Inferior parietal cortex (tissue), 1 donor: ENCODE measurements at regions not wholly inside any gene's neighbourhood (a gene's known extent, or its start where the extent isn't known, plus 50 kb on each side); places are given as distances from the start of the nearest gene placed in this dataset.
"Not testable (repeated sequence)": the region's sequence is repeated elsewhere in the genome, so short reads cannot be mapped to it uniquely, and the experiment has no call there.

Source experiments
- DNase-seq: peaks from one replicate; pipeline ENCODE4 v3.0.0-alpha.2; 2016; ENCODE audit errors: extremely low spot score

DNA sequence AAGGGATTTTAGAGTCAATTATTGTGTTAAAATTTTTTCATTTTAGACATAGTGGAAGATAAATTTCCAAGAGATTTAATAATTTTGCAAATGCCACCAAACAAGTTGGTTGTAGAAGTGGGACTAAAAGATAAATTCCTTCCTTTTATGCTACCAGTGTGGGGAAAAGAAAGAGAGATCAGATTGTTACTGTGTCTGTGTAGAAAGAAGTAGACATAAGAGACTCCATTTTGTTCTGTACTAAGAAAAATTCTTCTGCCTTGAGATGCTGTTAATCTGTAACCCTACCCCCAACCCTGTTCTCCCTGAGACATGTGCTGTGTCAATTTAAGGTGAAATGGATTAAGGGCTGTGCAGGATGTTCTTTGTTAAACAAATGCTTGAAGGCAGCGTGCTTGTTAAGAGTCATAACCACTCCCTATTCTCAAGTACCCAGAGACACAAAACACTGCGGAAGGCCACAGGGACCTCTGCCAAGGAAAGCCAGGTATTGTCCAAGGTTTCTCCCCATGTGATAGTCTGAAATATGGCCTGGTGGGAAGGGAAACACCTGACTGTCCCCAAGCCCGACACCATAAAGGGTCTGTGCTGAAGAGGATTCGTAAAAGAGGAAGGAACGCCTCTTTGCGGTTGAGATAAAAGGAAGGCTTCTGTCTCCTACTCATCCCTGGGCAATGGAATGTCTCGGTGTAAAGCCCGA is 117.0 kb downstream of the CEP44 start:
- DNase-seq = not testable (repeated sequence)

DNA sequence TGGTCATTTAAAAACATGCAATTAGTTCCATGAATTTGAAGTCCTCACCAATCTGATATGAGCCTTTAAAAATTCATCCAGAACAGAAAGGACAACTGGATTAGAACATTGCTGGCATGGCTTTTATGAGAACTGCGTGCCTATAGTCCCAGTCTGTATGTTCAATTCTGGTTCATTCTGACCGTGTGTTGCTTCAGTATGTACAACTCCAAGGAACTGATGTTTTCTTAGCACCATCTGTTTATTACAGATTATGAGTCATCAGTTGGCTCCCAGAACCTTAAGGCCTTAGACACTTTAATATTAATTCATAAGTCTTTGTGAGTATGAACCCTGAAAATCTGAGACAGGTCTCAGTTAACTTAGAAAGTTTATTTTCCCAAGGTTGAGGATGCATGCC is 115.0 kb downstream of the CEP44 start:
- DNase-seq = no peak

DNA sequence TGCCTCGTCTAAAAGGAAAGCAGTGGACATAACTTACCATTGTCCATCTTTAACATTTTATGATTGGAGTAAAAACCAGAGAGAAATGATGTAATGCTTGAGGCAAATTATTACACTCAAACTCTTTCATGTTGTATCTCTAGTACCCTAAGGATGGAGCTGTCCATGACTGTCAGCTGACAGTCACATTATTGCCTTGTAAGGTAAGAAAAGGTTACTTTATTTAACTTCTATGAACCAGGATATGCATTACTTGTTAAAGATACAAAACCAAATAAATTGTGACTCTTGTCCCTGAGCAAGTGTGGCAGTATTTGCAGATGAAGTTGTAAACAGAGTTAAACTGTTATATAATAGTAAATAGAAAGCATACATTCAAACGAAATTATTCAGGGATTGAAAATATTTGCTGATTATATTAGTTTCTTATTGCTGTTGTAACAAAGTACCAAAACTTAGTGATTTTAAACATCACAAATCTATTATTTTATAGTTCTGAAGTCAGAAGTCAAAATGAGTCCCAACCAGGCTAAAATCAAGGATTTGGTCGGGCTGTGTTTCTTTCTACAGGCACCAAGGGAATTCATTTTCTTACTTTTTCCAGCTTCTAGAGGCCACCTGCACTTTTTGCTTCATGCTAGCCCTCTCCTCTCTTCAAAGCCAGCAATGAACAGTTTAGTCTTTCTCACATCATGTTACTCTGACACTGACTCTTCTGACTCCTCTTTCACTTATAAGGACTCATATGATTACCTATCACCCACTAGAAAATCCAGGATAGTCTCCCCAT is 113.8 kb downstream of the CEP44 start:
- no peak for DNase-seq

DNA sequence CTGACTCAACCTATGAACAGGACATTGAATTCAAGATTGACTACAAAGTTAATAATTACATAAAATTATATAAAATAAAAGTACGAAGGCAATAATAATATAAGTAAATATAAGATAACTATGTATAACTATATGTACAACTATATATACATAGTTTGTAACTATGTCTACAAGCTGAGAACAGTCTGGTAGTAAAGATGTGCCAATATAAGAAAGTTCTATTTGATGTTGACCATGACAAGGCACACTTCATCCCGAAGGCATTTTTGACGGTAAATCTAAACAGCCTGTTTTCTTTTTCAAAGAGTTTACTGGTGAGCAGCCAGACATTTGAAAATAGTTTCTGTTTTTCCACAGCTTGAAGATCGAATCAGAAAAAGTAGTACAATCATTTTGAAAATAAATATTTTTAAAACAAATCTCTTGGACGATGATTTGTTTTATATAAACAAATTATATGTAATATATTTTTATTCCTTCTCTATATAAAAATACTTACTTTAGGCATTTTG is 112.9 kb downstream of the CEP44 start:
- DNase-seq = no peak

DNA sequence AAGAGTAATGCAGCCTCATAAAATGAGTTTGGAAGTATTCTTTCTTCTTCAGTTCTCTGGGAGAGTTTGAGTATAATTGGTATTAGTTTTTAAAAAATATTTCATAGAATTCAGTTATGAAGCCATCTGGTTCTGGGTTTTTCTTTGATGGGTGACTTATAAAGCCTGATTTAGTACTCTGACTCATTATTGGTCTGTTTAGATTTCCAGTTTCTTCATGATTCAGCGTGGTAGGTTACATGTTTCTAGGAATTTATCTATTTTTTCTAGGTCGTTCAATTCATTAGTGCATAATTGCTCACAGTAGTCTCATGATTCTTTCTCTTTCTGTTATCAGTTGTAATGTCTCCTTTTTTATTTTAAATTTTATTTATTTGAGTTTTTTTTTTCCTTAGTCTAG is 111.2 kb downstream of the CEP44 start:
- no peak for DNase-seq

DNA sequence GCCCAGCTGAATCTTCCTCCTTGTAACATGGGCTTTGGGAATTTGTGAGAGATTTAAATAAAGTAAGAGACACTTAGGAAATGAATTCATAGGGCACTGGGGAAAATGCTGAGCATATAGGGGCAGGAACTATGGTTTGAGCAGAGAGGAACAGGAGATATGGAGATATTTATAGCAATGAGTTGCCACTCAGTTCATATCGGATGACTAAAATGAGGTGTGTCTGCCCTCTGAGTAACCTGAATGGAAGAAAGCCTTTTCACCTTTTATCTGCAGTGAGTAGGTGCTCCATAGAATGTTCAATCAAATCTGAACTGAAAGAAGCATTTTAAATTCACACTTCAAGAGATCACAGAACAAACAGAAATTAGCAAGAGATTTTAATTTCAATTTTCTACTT is 105.7 kb downstream of the CEP44 start:
- DNase-seq = no peak

DNA sequence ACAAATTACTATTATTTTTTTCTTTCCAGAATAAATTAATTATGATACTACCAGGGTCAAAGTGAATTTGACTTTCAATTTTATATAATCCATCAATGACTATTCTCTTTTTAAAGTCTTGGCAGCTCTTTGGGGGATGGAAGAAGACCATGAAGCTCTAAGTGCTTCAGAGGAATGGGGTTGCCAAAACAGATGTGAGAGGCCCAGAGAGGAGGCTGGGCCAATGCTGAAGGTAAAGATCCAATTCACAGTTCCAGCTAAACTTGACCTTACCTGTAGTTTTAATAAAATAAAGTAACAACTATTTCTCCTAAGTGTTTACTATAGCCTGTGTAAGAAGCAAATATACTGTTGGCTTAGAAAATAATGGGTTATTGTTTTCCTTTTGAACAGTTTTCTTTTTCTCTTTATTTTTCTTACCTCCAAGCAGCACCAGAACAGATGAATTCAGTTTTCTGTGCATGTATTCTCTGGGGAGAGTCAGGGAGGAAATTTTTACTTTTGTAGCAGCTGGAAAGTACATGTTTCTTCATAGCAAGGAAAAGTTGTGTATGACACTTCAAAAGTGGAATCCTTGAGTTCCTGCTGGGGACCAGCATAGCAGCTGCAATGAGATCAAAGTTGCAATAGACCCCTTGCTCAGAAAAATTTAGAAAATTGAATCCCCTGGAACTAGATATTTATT is 104.9 kb downstream of the CEP44 start:
- no peak for DNase-seq

DNA sequence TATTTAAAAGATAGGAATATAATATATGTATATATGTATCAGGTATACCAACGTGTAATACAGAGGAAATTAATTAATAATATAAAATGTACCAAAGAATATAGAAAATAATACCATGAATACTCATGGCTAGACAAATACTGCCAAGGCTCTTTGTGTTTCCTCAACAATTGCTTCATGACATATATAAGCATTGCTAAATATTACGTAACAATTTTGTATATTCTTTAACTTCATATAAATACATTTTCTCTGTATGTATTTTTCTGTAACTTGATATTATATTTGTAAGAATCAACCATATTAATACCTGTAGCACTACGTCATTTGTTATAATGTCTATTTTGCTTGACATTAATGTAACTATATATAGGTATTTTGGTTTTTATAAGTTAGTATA is 104.0 kb downstream of the CEP44 start:
- DNase-seq = no peak

DNA sequence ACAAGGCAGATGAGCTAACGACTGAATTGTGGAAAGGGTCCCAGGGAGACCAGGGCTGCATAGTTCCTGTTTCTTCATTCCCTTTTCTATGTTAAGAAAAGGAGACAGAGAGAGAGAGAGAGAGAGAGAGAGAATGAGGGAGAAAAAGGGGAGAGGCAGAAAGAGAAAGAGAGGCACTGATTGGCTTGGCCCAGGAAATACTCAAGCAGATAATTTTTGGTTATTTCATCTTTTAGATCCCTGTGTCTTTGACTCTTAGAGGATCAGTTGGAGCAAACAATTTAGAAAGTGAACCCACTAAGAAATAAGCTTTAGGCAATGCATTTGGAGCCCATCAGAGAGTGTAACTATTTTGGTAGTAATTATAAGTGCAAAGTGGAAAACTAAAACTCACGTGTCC is 103.4 kb downstream of the CEP44 start:
- DNase-seq = no peak

DNA sequence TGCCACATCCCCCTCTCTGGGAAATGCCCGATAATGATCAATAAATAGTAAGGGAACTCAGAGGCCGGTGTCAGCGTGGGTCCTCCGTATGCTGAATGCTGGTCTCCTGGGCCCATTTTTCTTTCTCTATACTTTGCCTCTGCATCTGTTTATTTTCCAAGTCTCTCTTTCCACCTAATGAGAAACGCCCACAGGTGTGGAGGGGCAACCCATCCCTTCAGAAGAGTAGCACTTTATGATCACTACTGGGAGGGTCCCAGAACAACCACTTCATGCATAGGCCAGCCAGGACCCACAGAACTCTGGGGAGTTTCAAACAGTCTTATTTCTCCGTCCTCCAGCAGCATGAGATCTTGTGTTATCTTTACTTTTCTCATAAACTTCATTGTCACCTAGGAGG is 100.1 kb downstream of the CEP44 start:
- no peak for DNase-seq

DNA sequence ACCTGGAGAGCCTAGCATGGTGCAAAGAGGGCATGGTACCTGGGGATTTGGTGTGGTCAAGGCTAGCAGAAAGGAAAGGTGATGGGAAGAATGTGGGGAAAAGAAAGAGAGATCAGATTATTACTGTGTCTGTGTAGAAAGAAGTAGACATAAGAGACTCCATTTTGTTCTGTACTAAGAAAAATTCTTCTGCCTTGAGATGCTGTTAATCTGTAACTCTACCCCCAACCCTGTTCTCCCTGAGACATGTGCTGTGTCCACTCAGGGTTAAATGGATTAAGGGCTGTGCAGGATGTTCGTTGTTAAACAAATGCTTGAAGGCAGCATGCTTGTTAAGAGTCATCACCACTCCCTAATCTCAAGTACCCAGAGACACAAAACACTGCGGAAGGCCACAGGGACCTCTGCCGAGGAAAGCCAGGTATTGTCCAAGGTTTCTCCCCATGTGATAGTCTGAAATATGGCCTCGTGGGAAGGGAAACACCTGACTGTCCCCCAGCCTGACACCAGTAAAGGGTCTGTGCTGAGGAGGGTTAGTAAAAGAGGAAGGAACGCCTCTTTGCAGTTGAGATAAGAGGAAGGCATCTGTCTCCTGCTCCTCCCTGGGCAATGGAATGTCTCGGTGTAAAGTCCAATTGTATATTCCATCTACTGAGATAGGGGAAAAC is 99.4 kb downstream of the CEP44 start:
- DNase-seq = not testable (repeated sequence)
